ENCODE measurements at regions not wholly inside any gene's neighbourhood (a gene's known extent, or its start where the extent isn't known, plus 50 kb on each side); places are given as distances from the start of the nearest gene placed in this dataset.
"Not testable (repeated sequence)": the region's sequence is repeated elsewhere in the genome, so short reads cannot be mapped to it uniquely, and the experiment has no call there.

- DNase-seq (no peak), ATAC-seq (replicated peaks) (no peak)
- no peak overlapping the region for H3K4me3 Mint-ChIP-seq
- H3K27me3 Mint-ChIP-seq = peaks cover 0 to 6% of the 10 kb centered on the region in 2 donors
- H3K4me1 Mint-ChIP-seq = no peaks in the 10 kb centered on the region
- no peak overlapping the region for H3K27ac Mint-ChIP-seq
- H3K36me3 Mint-ChIP-seq = no peaks in the 10 kb centered on the region
- H3K9me3 Mint-ChIP-seq = no peaks in the 10 kb centered on the region
Observed at GRCh38 chr7:81468526-81468925, 301.3 kb downstream of the HGF start.

- no peak for DNase-seq
- Mint-ChIP-seq H3K4me3 (no peak overlapping the region), H3K4me1 (no peaks in the 10 kb centered on the region), H3K27ac (no peak overlapping the region), H3K9me3 (no peaks in the 10 kb centered on the region), H3K27me3 (peaks cover 0 to 6% of the 10 kb centered on the region in 2 donors), H3K36me3 (no peaks in the 10 kb centered on the region)
- no peak for ATAC-seq (replicated peaks)
Observed at GRCh38 chr7:81467964-81468363, 301.9 kb downstream of the HGF start.

GRCh38 chr7:81462672-81463071, 307.2 kb downstream of the HGF start:
- Mint-ChIP-seq H3K36me3 (no peaks in the 10 kb centered on the region), H3K4me3 (no peak overlapping the region), H3K9me3 (no peaks in the 10 kb centered on the region), H3K4me1 (peaks cover 0 to 2% of the 10 kb centered on the region in 2 donors), H3K27ac (no peak overlapping the region), H3K27me3 (no peaks in the 10 kb centered on the region)
- no peak for ATAC-seq (replicated peaks)
- DNase-seq = no peak

GRCh38 chr7:81460250-81461045, 309.4 kb downstream of the HGF start:
- no peak for DNase-seq
- H3K27me3 Mint-ChIP-seq = no peaks in the 10 kb centered on the region
- no peaks in the 10 kb centered on the region for H3K9me3 Mint-ChIP-seq
- H3K27ac Mint-ChIP-seq = no peak overlapping the region
- peak; percentile 51 to 60 for ATAC-seq (replicated peaks)
- no peaks in the 10 kb centered on the region for H3K36me3 Mint-ChIP-seq
- peaks cover 0 to 2% of the 10 kb centered on the region in 2 donors for H3K4me1 Mint-ChIP-seq
- H3K4me3 Mint-ChIP-seq = no peak overlapping the region

- no peaks in the 10 kb centered on the region for H3K9me3 Mint-ChIP-seq
- no peaks in the 10 kb centered on the region for H3K27me3 Mint-ChIP-seq
- peaks cover 0 to 2% of the 10 kb centered on the region in 2 donors for H3K4me1 Mint-ChIP-seq
- H3K27ac Mint-ChIP-seq = no peak overlapping the region
- H3K36me3 Mint-ChIP-seq = no peaks in the 10 kb centered on the region
- DNase-seq = no peak
- no peak overlapping the region for H3K4me3 Mint-ChIP-seq
- no peak for ATAC-seq (replicated peaks)
Observed at GRCh38 chr7:81459485-81459884, 310.4 kb downstream of the HGF start.

GRCh38 chr7:81457852-81458522, 311.9 kb downstream of the HGF start:
- Mint-ChIP-seq H3K4me3 (no peak overlapping the region), H3K27me3 (no peaks in the 10 kb centered on the region), H3K27ac (no peak overlapping the region), H3K36me3 (no peaks in the 10 kb centered on the region), H3K9me3 (no peaks in the 10 kb centered on the region), H3K4me1 (peaks cover 0 to 2% of the 10 kb centered on the region in 2 donors)
- DNase-seq = no peak
- no peak for ATAC-seq (replicated peaks)

- H3K4me3 Mint-ChIP-seq; H3K4me1 Mint-ChIP-seq; DNase-seq; H3K36me3 Mint-ChIP-seq; H3K27me3 Mint-ChIP-seq; ATAC-seq (replicated peaks); H3K27ac Mint-ChIP-seq; H3K9me3 Mint-ChIP-seq: not testable (repeated sequence)
Observed at GRCh38 chr7:81453770-81454169, 316.1 kb downstream of the HGF start.

GRCh38 chr7:81449105-81449504, 320.7 kb downstream of the HGF start:
- Mint-ChIP-seq H3K27ac (no peak overlapping the region), H3K36me3 (no peaks in the 10 kb centered on the region), H3K9me3 (no peaks in the 10 kb centered on the region), H3K4me3 (no peak overlapping the region), H3K27me3 (no peaks in the 10 kb centered on the region), H3K4me1 (no peaks in the 10 kb centered on the region)
- DNase-seq (no peak), ATAC-seq (replicated peaks) (no peak)

- Mint-ChIP-seq H3K9me3 (no peaks in the 10 kb centered on the region), H3K27ac (no peak overlapping the region), H3K27me3 (no peaks in the 10 kb centered on the region), H3K4me1 (no peaks in the 10 kb centered on the region), H3K4me3 (no peak overlapping the region), H3K36me3 (no peaks in the 10 kb centered on the region)
- ATAC-seq (replicated peaks) = peak in 1 of 2 donors; percentile 50
- no peak for DNase-seq
Observed at GRCh38 chr7:81447351-81447952, 322.4 kb downstream of the HGF start.

- H3K27me3 Mint-ChIP-seq = no peaks in the 10 kb centered on the region
- no peaks in the 10 kb centered on the region for H3K36me3 Mint-ChIP-seq
- ATAC-seq (replicated peaks) (no peak), DNase-seq (no peak)
- no peak overlapping the region for H3K27ac Mint-ChIP-seq
- no peaks in the 10 kb centered on the region for H3K9me3 Mint-ChIP-seq
- H3K4me1 Mint-ChIP-seq = no peaks in the 10 kb centered on the region
- H3K4me3 Mint-ChIP-seq = no peak overlapping the region
Observed at GRCh38 chr7:81446212-81446611, 323.6 kb downstream of the HGF start.

GRCh38 chr7:81445462-81445861, 324.4 kb downstream of the HGF start:
- Mint-ChIP-seq H3K4me1 (no peaks in the 10 kb centered on the region), H3K27ac (no peak overlapping the region), H3K36me3 (no peaks in the 10 kb centered on the region), H3K9me3 (no peaks in the 10 kb centered on the region), H3K4me3 (no peak overlapping the region), H3K27me3 (no peaks in the 10 kb centered on the region)
- DNase-seq = no peak
- ATAC-seq (replicated peaks) = no peak

GRCh38 chr7:81441750-81442149, 328.1 kb downstream of the HGF start:
- no peak overlapping the region for H3K4me3 Mint-ChIP-seq
- H3K27me3 Mint-ChIP-seq = no peaks in the 10 kb centered on the region
- DNase-seq (no peak), ATAC-seq (replicated peaks) (no peak)
- H3K36me3 Mint-ChIP-seq = no peaks in the 10 kb centered on the region
- peaks cover 2 to 6% of the 10 kb centered on the region in 2 donors for H3K9me3 Mint-ChIP-seq
- no peak overlapping the region for H3K27ac Mint-ChIP-seq
- H3K4me1 Mint-ChIP-seq = no peaks in the 10 kb centered on the region

- peaks cover 4 to 13% of the 10 kb centered on the region in 2 donors for H3K9me3 Mint-ChIP-seq
- no peak overlapping the region for H3K4me3 Mint-ChIP-seq
- H3K27ac Mint-ChIP-seq = no peak overlapping the region
- no peaks in the 10 kb centered on the region for H3K4me1 Mint-ChIP-seq
- H3K27me3 Mint-ChIP-seq = no peaks in the 10 kb centered on the region
- H3K36me3 Mint-ChIP-seq = no peaks in the 10 kb centered on the region
- no peak for DNase-seq
- ATAC-seq (replicated peaks) = no peak
Observed at GRCh38 chr7:81439591-81439990, 330.3 kb downstream of the HGF start.

- H3K36me3 Mint-ChIP-seq; DNase-seq; H3K4me1 Mint-ChIP-seq; H3K4me3 Mint-ChIP-seq; H3K27me3 Mint-ChIP-seq; H3K27ac Mint-ChIP-seq; ATAC-seq (replicated peaks): not testable (repeated sequence)
- peaks cover 4 to 13% of the 10 kb centered on the region in 2 donors for H3K9me3 Mint-ChIP-seq
Observed at GRCh38 chr7:81437160-81437559, 332.7 kb downstream of the HGF start.
